Omental fat pad (tissue), 3 donors: ENCODE measurements at regions not wholly inside any gene's neighbourhood (a gene's known extent, or its start where the extent isn't known, plus 50 kb on each side); places are given as distances from the start of the nearest gene placed in this dataset.

Experiments
- ATAC-seq: fragments of 150-250 bp; one replicate; pipeline ENCODE4 v1.9.1; 2016; ENCODE audit warnings: mild to moderate bottlenecking, moderate library complexity; ENCODE audit not compliant: low FRiP score
- DNase-seq: peaks from one replicate; pipeline ENCODE4 v3.0.0-alpha.2; 2019; ENCODE audit warnings: low spot score
- CTCF ChIP-seq, 3 donors: fragments of 450-650 bp; IDR thresholded peaks; one replicate each; pipeline ENCODE4 v1.5.1; 2016 to 2017; ENCODE audit warnings: antibody characterized with exemption in 3 of 3, mild to moderate bottlenecking in 3 of 3, moderate library complexity in 2 of 3

- DNase-seq (no peak), ATAC-seq (no peak)
- no peak for TF ChIP-seq CTCF (IDR thresholded peaks at IDR 0.05)
These were observed 218.7 kb upstream of the SH3BP4 start for GRCh38 chr2:234733093-234733489.

DNA sequence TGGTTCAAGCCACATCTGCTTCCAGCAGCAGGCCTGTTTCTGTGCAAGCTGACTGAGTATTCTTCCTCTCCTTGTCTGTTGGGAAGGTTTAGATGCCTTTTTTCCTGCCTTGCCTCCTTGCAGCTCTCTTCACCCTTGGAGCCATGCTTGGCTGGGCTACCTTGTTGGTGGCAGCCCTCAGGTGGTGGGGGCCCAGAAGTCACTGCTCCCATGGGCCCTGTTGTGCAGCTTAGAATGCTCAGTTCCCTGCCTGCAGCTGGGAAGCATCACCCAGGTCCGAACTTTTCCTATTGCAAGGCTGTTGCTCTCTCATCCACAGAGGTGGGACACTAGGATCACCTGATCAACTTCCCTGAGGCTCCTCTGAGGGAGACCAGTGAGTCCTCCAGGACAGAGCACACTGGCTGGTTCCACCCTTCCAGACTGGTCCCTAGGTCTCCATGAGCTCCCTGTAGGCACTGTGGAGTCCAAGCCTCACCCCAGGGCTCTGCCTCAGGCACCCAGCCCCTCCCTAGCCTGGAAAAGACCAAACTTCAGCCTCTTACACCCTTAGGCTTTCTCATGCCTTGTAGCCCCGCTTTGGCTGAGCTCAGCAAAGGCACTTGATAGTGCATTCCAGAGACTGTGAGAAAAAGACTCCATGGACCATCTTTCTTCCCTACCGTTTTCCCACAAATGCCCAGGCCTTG lies 219.3 kb upstream of the SH3BP4 start:
- ATAC-seq (no peak), DNase-seq (no peak)
- no peak for TF ChIP-seq CTCF (IDR thresholded peaks at IDR 0.05)

GRCh38 chr2:234731236-234731635 lies 220.6 kb upstream of the SH3BP4 start:
- DNase-seq (no peak), ATAC-seq (no peak)
- TF ChIP-seq CTCF (IDR thresholded peaks at IDR 0.05): no peak

DNA sequence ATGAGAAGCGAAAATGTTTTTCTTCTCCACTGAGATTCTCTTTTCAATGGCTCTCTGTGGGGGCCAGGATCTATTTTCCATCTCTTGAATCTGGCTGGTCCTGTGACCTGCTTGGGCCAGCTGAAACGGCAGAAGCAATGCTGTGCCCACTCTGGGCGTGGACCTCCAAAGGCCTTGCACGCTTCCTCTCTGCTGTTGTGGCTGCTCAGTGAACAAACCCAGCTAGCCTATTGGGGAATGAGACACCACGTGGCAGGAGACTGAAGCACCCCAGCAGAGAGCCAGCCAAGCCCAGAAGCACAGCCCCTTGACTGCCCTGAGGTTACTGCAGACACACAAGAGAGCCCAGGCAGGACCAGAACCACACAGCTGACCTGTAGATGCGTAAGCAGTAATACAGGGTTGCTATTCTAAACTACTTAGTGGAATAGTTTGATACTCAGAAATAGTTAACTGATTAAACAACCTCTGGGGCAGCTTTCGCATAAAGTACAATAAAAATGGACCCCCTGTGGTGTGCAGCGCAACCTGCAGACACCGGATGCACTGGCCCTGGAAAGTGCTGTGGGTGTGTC lies 221.7 kb upstream of the SH3BP4 start:
- TF ChIP-seq CTCF (IDR thresholded peaks at IDR 0.05): no peak
- ATAC-seq (no peak), DNase-seq (no peak)

- DNase-seq (no peak), ATAC-seq (no peak)
- no peak for TF ChIP-seq CTCF (IDR thresholded peaks at IDR 0.05)
These were observed 226.1 kb upstream of the SH3BP4 start for GRCh38 chr2:234725528-234726264.

GRCh38 chr2:234724850-234725249 lies 227.0 kb upstream of the SH3BP4 start:
- ATAC-seq: no peak
- DNase-seq: no peak
- no peak for TF ChIP-seq CTCF (IDR thresholded peaks at IDR 0.05)
